Thoracic aorta (tissue), 2 donors: ENCODE measurements at regions not wholly inside any gene's neighbourhood (a gene's known extent, or its start where the extent isn't known, plus 50 kb on each side); places are given as distances from the start of the nearest gene placed in this dataset.

Source experiments
- ATAC-seq: fragments of 150-250 bp; one replicate; pipeline ENCODE4 v1.8.0; 2017; ENCODE audit warnings: low read depth; ENCODE audit not compliant: insufficient number of reproducible peaks, low FRiP score
- DNase-seq: peaks from one replicate; pipeline ENCODE4 v3.0.0-alpha.2; 2020; ENCODE audit warnings: low spot score
- H3K27ac ChIP-seq, 2 donors: fragments of 200-600 bp; sonication (generic); 1 replicate in 1 of 2; 2 replicates in 1 of 2; pipeline ENCODE4 v1.5.1; 2016; ENCODE audit warnings: mild to moderate bottlenecking in 2 of 2, moderate library complexity in 2 of 2
- H3K27me3 ChIP-seq: fragments of 200-600 bp; sonication (generic); replicated peaks from 2 replicates; pipeline ENCODE4 v1.6.0; 2016; ENCODE audit warnings: mild to moderate bottlenecking; ENCODE audit not compliant: insufficient read depth
- H3K36me3 ChIP-seq: fragments of 200-600 bp; sonication (generic); one replicate; pipeline ENCODE4 v1.5.1; 2016
- H3K4me1 ChIP-seq, 2 donors: fragments of 200-600 bp; sonication (generic); 1 replicate in 1 of 2; 2 replicates in 1 of 2; pipeline versions ENCODE4 v1.5.1 to v1.6.0; 2016; ENCODE audit warnings: low read depth in 2 of 2, mild to moderate bottlenecking in 1 of 2; ENCODE audit not compliant: control insufficient read depth in 1 of 2
- H3K4me3 ChIP-seq: fragments of 200-600 bp; sonication (generic); 2 replicates; pipeline ENCODE4 v1.5.1; 2016; ENCODE audit warnings: mild to moderate bottlenecking
- H3K9me3 ChIP-seq: fragments of 200-600 bp; sonication (generic); 2 replicates; pipeline ENCODE4 v1.5.1; 2016
- CTCF ChIP-seq: fragments of 200-600 bp; sonication (generic); IDR thresholded peaks from one replicate; pipeline ENCODE4 v1.5.1; 2019; ENCODE audit warnings: antibody characterized with exemption

DNA sequence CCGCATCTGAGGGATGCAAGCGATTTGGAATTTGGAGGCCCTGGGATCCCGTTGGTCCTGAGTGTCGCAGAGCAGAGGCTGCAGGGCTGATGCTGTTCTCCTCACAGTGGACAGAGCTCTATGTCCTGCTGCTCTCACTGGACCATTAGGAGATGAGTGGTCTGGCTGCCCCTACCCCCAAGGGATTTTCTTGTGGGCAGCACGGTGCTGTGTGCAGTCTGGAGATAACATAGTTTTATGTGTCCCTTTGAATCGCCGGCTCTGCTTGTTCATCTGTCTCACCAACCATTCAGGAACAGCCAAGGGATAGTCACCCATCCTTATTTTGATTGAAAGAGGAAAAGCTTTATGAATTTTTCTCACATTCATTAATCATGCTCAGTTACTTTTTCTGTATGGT, 49.9 kb downstream of the CHRM3 start:
- no peak for TF ChIP-seq CTCF
- Histone ChIP-seq H3K27me3 (no peaks in the 10 kb centered on the region), H3K27ac (no peak overlapping the region), H3K4me1 (no peaks in the 10 kb centered on the region), H3K36me3 (no peaks in the 10 kb centered on the region), H3K9me3 (no peaks in the 10 kb centered on the region), H3K4me3 (no peak overlapping the region)
- DNase-seq (no peak), ATAC-seq (no peak)

- H3K4me3 ChIP-seq, result no peak overlapping the region
- H3K4me1 ChIP-seq, result no peaks in the 10 kb centered on the region
- no peak overlapping the region for H3K27ac ChIP-seq
- no peaks in the 10 kb centered on the region for H3K9me3 ChIP-seq
- no peaks in the 10 kb centered on the region for H3K36me3 ChIP-seq
- DNase-seq (no peak), ATAC-seq (no peak)
- H3K27me3 ChIP-seq, result no peaks in the 10 kb centered on the region
- TF ChIP-seq CTCF, result no peak
Measured at GRCh38 chr1:239437822-239438221, 51.5 kb downstream of the CHRM3 start.

- H3K4me1 ChIP-seq, result no peaks in the 10 kb centered on the region
- no peak overlapping the region for H3K4me3 ChIP-seq
- no peak for TF ChIP-seq CTCF
- H3K36me3 ChIP-seq, result no peaks in the 10 kb centered on the region
- H3K27me3 ChIP-seq, result no peaks in the 10 kb centered on the region
- H3K9me3 ChIP-seq, result no peaks in the 10 kb centered on the region
- no peak for ATAC-seq
- DNase-seq, result no peak
- H3K27ac ChIP-seq, result no peak overlapping the region
Measured at GRCh38 chr1:239438891-239439290, 52.5 kb downstream of the CHRM3 start.

DNA sequence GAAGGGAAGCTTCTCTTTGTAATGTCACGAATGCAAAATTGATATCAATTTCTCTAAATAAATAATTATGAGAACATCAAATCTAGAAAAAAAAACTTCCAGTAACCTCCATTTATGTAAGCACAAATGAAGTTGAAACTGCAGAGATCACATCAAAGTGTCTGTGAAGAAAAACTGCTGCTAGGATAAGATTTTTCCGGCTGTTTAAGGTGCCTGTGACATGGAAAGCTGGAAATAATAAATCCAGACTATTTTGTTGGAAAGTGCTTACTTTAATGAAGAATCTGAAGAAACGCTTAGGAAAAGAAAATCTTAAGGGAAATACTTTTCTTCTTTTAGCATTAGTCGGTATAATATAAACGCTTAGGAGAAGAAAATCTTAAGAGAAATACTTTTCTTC, 57.0 kb downstream of the CHRM3 start:
- no peak for TF ChIP-seq CTCF
- no peaks in the 10 kb centered on the region for H3K4me1 ChIP-seq
- no peak overlapping the region for H3K27ac ChIP-seq
- DNase-seq (no peak), ATAC-seq (no peak)
- H3K36me3 ChIP-seq, result no peaks in the 10 kb centered on the region
- H3K9me3 ChIP-seq, result no peaks in the 10 kb centered on the region
- no peaks in the 10 kb centered on the region for H3K27me3 ChIP-seq
- no peak overlapping the region for H3K4me3 ChIP-seq

- no peak for DNase-seq
- no peak for TF ChIP-seq CTCF
- no peak for ATAC-seq
- H3K27me3 ChIP-seq, result no peaks in the 10 kb centered on the region
- H3K4me1 ChIP-seq, result no peaks in the 10 kb centered on the region
- H3K36me3 ChIP-seq, result no peaks in the 10 kb centered on the region
- H3K9me3 ChIP-seq, result no peaks in the 10 kb centered on the region
- no peak overlapping the region for H3K4me3 ChIP-seq
- no peak overlapping the region for H3K27ac ChIP-seq
Measured at GRCh38 chr1:239446611-239447010, 60.2 kb downstream of the CHRM3 start.
